OCI-LY7 (cell line): ENCODE measurements at regions not wholly inside any gene's neighbourhood (a gene's known extent, or its start where the extent isn't known, plus 50 kb on each side); places are given as distances from the start of the nearest gene placed in this dataset.

ENCODE experiments used
- BruUV-seq: library from RNA; stranded (reverse); fragments of 400-500 nt; replicated peaks from 2 replicates; lab custom pipeline; 2021; lab: Mats Ljungman, UMichigan
- CTCF ChIA-PET: fragments of 300-600 bp; sonication (Branson Sonifier 250); formaldehyde crosslinking; loops from one replicate; lab custom pipeline; 2022; ENCODE audit warnings: antibody characterized with exemption; ENCODE audit not compliant: unreplicated experiment; lab: Charles Lee
- POLR2A ChIA-PET: fragments of 300-600 bp; sonication (Branson Sonifier 250); formaldehyde crosslinking; loops from one replicate; lab custom pipeline; 2022; ENCODE audit warnings: antibody characterized with exemption; lab: Charles Lee
- DNase-seq: peaks from one replicate; pipeline ENCODE4 v3.0.0-alpha.2; 2015; ENCODE audit warnings: low spot score
- H2AFZ ChIP-seq: fragments of 200-600 bp; sonication (generic), shearing (Covaris generic); 2 replicates; pipeline ENCODE4 v1.6.1; 2014; ENCODE audit warnings: mild to moderate bottlenecking, antibody characterized with exemption, low read length, moderate library complexity
- H3K27ac ChIP-seq: fragments of 200-600 bp; sonication (generic); 2 replicates; pipeline ENCODE4 v1.5.1; 2014; ENCODE audit warnings: mixed run types, low read depth, mild to moderate bottlenecking, moderate library complexity, low read length, inconsistent platforms; ENCODE audit not compliant: poor library complexity, severe bottlenecking
- H3K36me3 ChIP-seq: fragments of 200-600 bp; sonication (generic); 2 replicates; pipeline ENCODE4 v1.6.1; 2014; ENCODE audit warnings: mild to moderate bottlenecking, antibody characterized with exemption, low read length, moderate library complexity, mixed read lengths; ENCODE audit not compliant: insufficient read depth
- H3K4me1 ChIP-seq: fragments of 200-600 bp; sonication (generic); 2 replicates; pipeline ENCODE4 v1.5.1; 2014; ENCODE audit warnings: mild to moderate bottlenecking, low read length; ENCODE audit not compliant: insufficient read depth, poor library complexity, severe bottlenecking
- H3K4me2 ChIP-seq: fragments of 200-600 bp; sonication (generic); 2 replicates; pipeline ENCODE4 v1.6.1; 2014; ENCODE audit warnings: mild to moderate bottlenecking, low read length
- H3K4me3 ChIP-seq: fragments of 200-600 bp; sonication (generic); 2 replicates; pipeline ENCODE4 v1.5.1; 2014; ENCODE audit warnings: mild to moderate bottlenecking, low read depth, low read length; ENCODE audit not compliant: poor library complexity, severe bottlenecking
- H3K79me2 ChIP-seq: fragments of 200-600 bp; sonication (generic); 2 replicates; pipeline ENCODE4 v1.6.1; 2016; ENCODE audit warnings: low read depth, mild to moderate bottlenecking, low read length, moderate library complexity, mixed read lengths; ENCODE audit not compliant: insufficient read depth
- H3K9me2 ChIP-seq: fragments of 200-600 bp; sonication (generic); 2 replicates; pipeline ENCODE4 v1.6.1; 2016; ENCODE audit warnings: mild to moderate bottlenecking, low read length, mixed read lengths; ENCODE audit not compliant: insufficient read depth
- H3K9me3 ChIP-seq: fragments of 200-600 bp; sonication (generic); 2 replicates; pipeline ENCODE4 v1.6.1; 2014; ENCODE audit warnings: mild to moderate bottlenecking, mixed run types, low read length, mixed read lengths
- H4K20me1 ChIP-seq: fragments of 200-600 bp; sonication (generic); 2 replicates; pipeline ENCODE4 v1.6.1; 2014; ENCODE audit warnings: mild to moderate bottlenecking, antibody characterized with exemption, low read length, moderate library complexity, mixed read lengths; ENCODE audit not compliant: insufficient read depth
- CTCF ChIP-seq: fragments of 200-600 bp; sonication (generic); conservative IDR thresholded peaks from 2 replicates; pipeline ENCODE4 v1.5.1; 2014; ENCODE audit warnings: mild to moderate bottlenecking, antibody characterized with exemption, low read length, moderate library complexity, mixed read lengths
- EZH2phosphoT487 ChIP-seq: fragments of 200-600 bp; sonication (generic); IDR thresholded peaks from 2 replicates; pipeline ENCODE4 v1.6.1; 2018; ENCODE audit warnings: low read depth, borderline replicate concordance, mild to moderate bottlenecking, mixed run types, antibody characterized with exemption, low read length, moderate library complexity, mixed read lengths
- intact Hi-C: fragments of 100-400 bp; cut with micrococcal nuclease; formaldehyde crosslinking; loops from one replicate; pipeline ENCODE4 v1.10.0; 2022; ENCODE audit not compliant: unreplicated experiment

GRCh38 chr10:52615756-52616394 lies 156.7 kb downstream of the MBL2 start:
- POLR2A ChIA-PET, result no interaction called here
- no TSS peak for BruUV-seq
- no peak overlapping the region for H3K27ac ChIP-seq
- no peaks in the 10 kb centered on the region for H3K9me2 ChIP-seq
- no peaks in the 10 kb centered on the region for H3K36me3 ChIP-seq
- no peaks in the 10 kb centered on the region for H3K4me1 ChIP-seq
- H2AFZ ChIP-seq, result no peak overlapping the region
- CTCF ChIA-PET, result no interaction called here
- H3K79me2 ChIP-seq, result no peaks in the 10 kb centered on the region
- H3K4me3 ChIP-seq, result no peak overlapping the region
- no peak for TF ChIP-seq CTCF
- TF ChIP-seq EZH2phosphoT487, result no peak
- DNase-seq, result no peak
- no peaks in the 10 kb centered on the region for H4K20me1 ChIP-seq
- H3K9me3 ChIP-seq, result no peaks in the 10 kb centered on the region
- H3K4me2 ChIP-seq, result no peak overlapping the region
- intact Hi-C loops, result no loop called here

GRCh38 chr10:52616395-52616764 lies 156.2 kb downstream of the MBL2 start:
- no peaks in the 10 kb centered on the region for H3K9me3 ChIP-seq
- no peaks in the 10 kb centered on the region for H3K36me3 ChIP-seq
- no peak overlapping the region for H3K27ac ChIP-seq
- H2AFZ ChIP-seq, result no peak overlapping the region
- no peak for DNase-seq
- no peaks in the 10 kb centered on the region for H3K9me2 ChIP-seq
- CTCF ChIA-PET, result no interaction called here
- H4K20me1 ChIP-seq, result no peaks in the 10 kb centered on the region
- H3K4me3 ChIP-seq, result no peak overlapping the region
- no TSS peak for BruUV-seq
- TF ChIP-seq EZH2phosphoT487, result no peak
- TF ChIP-seq CTCF, result no peak
- H3K4me1 ChIP-seq, result no peaks in the 10 kb centered on the region
- POLR2A ChIA-PET, result interaction anchor here (0.6 kb wide), 1 partner anchor 9 kb away, joined by 3 read pairs; no protein-coding TSS in a partner anchor
- no peaks in the 10 kb centered on the region for H3K79me2 ChIP-seq
- H3K4me2 ChIP-seq, result no peak overlapping the region
- intact Hi-C loops, result no loop called here

- Histone ChIP-seq H2AFZ (no peak overlapping the region), H3K9me2 (no peaks in the 10 kb centered on the region), H3K27ac (no peak overlapping the region), H3K4me3 (no peak overlapping the region), H3K4me2 (no peak overlapping the region), H3K9me3 (no peaks in the 10 kb centered on the region), H4K20me1 (no peaks in the 10 kb centered on the region), H3K4me1 (no peaks in the 10 kb centered on the region), H3K79me2 (no peaks in the 10 kb centered on the region), H3K36me3 (no peaks in the 10 kb centered on the region)
- TF ChIP-seq EZH2phosphoT487 (no peak), CTCF (no peak)
- ChIA-PET POLR2A (no interaction called here), CTCF (no interaction called here)
- intact Hi-C loops, result no loop called here
- no TSS peak for BruUV-seq
- no peak for DNase-seq
Measured at GRCh38 chr10:52617346-52617745, 155.2 kb downstream of the MBL2 start.
